SK-N-SH treated with all-trans-retinoic acid at 6 μM for 48 hours (cell line): ENCODE measurements at regions not wholly inside any gene's neighbourhood (a gene's known extent, or its start where the extent isn't known, plus 50 kb on each side); places are given as distances from the start of the nearest gene placed in this dataset.

Experiments
- ARNTL ChIP-seq: fragments of 450-650 bp; formaldehyde crosslinking; IDR thresholded peaks from 2 replicates; pipeline ENCODE4 v1.5.0; 2020; ENCODE audit warnings: low read depth, mild to moderate bottlenecking, moderate library complexity, borderline replicate concordance
- BACH2 ChIP-seq: fragments of 250-450 bp; sonication (Bioruptor Pico); IDR thresholded peaks from 2 replicates; pipeline ENCODE4 v1.9.0; 2021; ENCODE audit warnings: mild to moderate bottlenecking, borderline replicate concordance
- RARB ChIP-seq: fragments of 250-450 bp; sonication (Bioruptor Pico); IDR thresholded peaks from 2 replicates; pipeline ENCODE4 v1.8.0; 2021; ENCODE audit warnings: mild to moderate bottlenecking, moderate library complexity
- TCF4 ChIP-seq: fragments of 250-450 bp; sonication (Bioruptor Pico); IDR thresholded peaks from 2 replicates; pipeline ENCODE4 v1.8.0; 2021; ENCODE audit warnings: mild to moderate bottlenecking, moderate library complexity, borderline replicate concordance
- ZFP3 ChIP-seq: fragments of 250-450 bp; sonication (Bioruptor Pico); IDR thresholded peaks from 2 replicates; pipeline ENCODE4 v1.5.0; 2020; ENCODE audit warnings: mild to moderate bottlenecking, moderate library complexity
- ZFP30 ChIP-seq: fragments of 450-650 bp; formaldehyde crosslinking; IDR thresholded peaks from 2 replicates; pipeline ENCODE4 v1.5.0; 2022; ENCODE audit warnings: mild to moderate bottlenecking, moderate library complexity
- ZNF565 ChIP-seq: fragments of 450-650 bp; formaldehyde crosslinking; conservative IDR thresholded peaks from 2 replicates; pipeline ENCODE4 v1.5.0; 2020; ENCODE audit warnings: low read depth, mild to moderate bottlenecking, moderate library complexity
- ZNF70 ChIP-seq: fragments of 450-650 bp; formaldehyde crosslinking; IDR thresholded peaks from 2 replicates; pipeline ENCODE4 v1.5.0; 2020; ENCODE audit warnings: mild to moderate bottlenecking, moderate library complexity
- TF ChIP-seq, protein P1 (sequence below): fragments of 250-450 bp; sonication (Bioruptor Pico); IDR thresholded peaks from 2 replicates; pipeline ENCODE4 v1.8.0; 2021; ENCODE audit warnings: low read depth, mild to moderate bottlenecking, moderate library complexity, borderline replicate concordance
- TF ChIP-seq, protein P2 (sequence below): fragments of 250-450 bp; sonication (Bioruptor Pico); IDR thresholded peaks from 2 replicates; pipeline ENCODE4 v1.8.0; 2020; ENCODE audit warnings: mild to moderate bottlenecking, moderate library complexity, borderline replicate concordance
- TF ChIP-seq, protein P3 (sequence below): fragments of 250-450 bp; sonication (Bioruptor Pico); IDR thresholded peaks from 2 replicates; pipeline ENCODE4 v1.5.1; 2020; ENCODE audit warnings: low read depth, mild to moderate bottlenecking, moderate library complexity

DNA sequence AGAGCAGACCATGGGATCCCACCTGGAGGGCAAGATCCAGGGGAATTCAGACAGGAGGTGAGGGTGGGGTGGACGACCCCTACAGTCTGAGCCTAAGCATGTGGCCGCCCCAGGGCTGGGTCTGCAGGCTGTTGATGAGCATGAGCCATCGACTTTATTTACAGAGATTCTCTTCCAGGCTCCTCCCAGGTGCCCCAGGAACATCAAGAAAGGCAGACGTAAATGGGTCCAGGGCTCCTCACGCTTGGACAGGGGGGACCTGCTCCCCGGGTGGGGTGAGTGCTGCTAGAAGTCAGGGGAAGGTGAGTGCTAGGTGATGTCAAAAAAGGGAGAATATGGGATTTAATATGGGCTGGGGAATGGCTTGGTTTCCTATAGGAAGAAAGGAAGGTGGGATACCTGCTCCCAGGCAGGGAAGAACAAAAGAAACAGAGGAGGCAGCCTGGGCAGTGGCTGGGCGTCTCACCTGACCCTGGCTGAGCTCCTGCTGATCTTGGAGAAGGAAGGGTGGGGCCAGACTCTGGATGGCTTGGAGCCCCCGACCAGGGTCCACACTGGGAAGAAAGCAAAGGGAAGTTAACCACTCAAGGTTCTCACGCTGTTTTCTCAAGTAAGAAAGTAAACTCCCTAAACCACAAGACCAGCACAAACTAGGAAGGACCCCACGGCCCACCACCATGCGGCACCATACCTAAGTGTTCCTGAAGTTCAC, 162.1 kb upstream of the SHH start:
- TF ChIP-seq, protein P1, sequence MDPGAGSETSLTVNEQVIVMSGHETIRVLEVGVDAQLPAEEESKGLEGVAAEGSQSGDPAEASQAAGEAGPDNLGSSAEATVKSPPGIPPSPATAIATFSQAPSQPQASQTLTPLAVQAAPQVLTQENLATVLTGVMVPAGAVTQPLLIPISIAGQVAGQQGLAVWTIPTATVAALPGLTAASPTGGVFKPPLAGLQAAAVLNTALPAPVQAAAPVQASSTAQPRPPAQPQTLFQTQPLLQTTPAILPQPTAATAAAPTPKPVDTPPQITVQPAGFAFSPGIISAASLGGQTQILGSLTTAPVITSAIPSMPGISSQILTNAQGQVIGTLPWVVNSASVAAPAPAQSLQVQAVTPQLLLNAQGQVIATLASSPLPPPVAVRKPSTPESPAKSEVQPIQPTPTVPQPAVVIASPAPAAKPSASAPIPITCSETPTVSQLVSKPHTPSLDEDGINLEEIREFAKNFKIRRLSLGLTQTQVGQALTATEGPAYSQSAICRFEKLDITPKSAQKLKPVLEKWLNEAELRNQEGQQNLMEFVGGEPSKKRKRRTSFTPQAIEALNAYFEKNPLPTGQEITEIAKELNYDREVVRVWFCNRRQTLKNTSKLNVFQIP (CRISPR knock-in tag) = no peak
- TF ChIP-seq ZNF565 (CRISPR knock-in tag) = no peak
- no peak for TF ChIP-seq ZFP3 (CRISPR knock-in tag)
- no peak for TF ChIP-seq RARB (CRISPR knock-in tag)
- TF ChIP-seq ARNTL (CRISPR knock-in tag) = no peak
- TF ChIP-seq, protein P2, sequence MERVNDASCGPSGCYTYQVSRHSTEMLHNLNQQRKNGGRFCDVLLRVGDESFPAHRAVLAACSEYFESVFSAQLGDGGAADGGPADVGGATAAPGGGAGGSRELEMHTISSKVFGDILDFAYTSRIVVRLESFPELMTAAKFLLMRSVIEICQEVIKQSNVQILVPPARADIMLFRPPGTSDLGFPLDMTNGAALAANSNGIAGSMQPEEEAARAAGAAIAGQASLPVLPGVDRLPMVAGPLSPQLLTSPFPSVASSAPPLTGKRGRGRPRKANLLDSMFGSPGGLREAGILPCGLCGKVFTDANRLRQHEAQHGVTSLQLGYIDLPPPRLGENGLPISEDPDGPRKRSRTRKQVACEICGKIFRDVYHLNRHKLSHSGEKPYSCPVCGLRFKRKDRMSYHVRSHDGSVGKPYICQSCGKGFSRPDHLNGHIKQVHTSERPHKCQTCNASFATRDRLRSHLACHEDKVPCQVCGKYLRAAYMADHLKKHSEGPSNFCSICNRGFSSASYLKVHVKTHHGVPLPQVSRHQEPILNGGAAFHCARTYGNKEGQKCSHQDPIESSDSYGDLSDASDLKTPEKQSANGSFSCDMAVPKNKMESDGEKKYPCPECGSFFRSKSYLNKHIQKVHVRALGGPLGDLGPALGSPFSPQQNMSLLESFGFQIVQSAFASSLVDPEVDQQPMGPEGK (CRISPR knock-in tag) = no peak
- TF ChIP-seq, protein P3, sequence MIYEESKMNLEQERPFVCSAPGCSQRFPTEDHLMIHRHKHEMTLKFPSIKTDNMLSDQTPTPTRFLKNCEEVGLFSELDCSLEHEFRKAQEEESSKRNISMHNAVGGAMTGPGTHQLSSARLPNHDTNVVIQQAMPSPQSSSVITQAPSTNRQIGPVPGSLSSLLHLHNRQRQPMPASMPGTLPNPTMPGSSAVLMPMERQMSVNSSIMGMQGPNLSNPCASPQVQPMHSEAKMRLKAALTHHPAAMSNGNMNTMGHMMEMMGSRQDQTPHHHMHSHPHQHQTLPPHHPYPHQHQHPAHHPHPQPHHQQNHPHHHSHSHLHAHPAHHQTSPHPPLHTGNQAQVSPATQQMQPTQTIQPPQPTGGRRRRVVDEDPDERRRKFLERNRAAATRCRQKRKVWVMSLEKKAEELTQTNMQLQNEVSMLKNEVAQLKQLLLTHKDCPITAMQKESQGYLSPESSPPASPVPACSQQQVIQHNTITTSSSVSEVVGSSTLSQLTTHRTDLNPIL = no peak
- no peak for TF ChIP-seq ZNF70 (CRISPR knock-in tag)
- TF ChIP-seq TCF4 (CRISPR knock-in tag) = no peak
- TF ChIP-seq ZFP30 (CRISPR knock-in tag) = no peak
- TF ChIP-seq BACH2 (CRISPR knock-in tag) = no peak
